ENCODE measurements at regions not wholly inside any gene's neighbourhood (a gene's known extent, or its start where the extent isn't known, plus 50 kb on each side); places are given as distances from the start of the nearest gene placed in this dataset.
"Not testable (repeated sequence)": the region's sequence is repeated elsewhere in the genome, so short reads cannot be mapped to it uniquely, and the experiment has no call there.

DNA sequence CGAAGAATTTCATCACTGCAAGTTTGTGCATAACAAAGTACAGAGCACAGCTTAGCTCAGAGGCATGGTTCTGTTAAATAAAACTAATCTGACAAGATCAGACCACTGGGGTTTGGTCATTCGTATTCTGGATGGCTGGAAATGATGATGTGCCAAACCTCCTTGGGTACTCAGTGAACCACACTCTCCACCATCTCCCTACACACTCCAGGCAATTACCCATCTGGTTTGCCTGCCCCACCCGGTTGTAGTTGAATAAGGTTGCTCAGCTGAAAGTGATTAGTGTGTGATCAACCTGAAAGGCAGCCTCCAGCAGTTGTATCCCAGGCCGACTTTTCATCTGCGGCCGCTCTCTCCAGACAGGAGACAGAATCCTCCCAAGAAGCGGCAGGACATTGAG, 371.4 kb downstream of the TLE1 start:
- TF ChIP-seq ZFX (IDR thresholded peaks at IDR 0.05) (no peak), CTCF (conservative IDR thresholded peaks at IDR 0.05) (no peak)
- no peak overlapping the region for H3K27ac ChIP-seq

DNA sequence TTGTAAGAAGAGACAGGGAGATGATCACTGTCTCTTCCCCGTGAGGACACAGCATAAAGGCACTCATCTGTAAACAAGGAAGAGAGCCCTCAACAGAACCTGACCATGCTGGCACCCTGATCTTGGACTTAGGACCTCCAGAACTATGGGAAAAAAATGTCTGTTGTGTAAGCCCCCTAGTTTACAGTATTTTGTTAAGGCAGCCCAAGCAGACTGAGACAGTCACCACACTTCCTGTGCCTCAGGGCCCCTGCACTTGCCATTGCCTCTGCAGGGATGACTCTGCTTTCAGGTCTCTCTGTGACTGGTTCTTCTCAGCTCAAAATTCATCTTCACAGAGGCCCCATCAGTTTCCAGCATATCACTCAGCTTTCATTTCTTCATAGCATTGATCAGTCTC, 372.1 kb downstream of the TLE1 start:
- no peak overlapping the region for H3K27ac ChIP-seq
- TF ChIP-seq CTCF (conservative IDR thresholded peaks at IDR 0.05) (no peak), ZFX (IDR thresholded peaks at IDR 0.05) (no peak)

DNA sequence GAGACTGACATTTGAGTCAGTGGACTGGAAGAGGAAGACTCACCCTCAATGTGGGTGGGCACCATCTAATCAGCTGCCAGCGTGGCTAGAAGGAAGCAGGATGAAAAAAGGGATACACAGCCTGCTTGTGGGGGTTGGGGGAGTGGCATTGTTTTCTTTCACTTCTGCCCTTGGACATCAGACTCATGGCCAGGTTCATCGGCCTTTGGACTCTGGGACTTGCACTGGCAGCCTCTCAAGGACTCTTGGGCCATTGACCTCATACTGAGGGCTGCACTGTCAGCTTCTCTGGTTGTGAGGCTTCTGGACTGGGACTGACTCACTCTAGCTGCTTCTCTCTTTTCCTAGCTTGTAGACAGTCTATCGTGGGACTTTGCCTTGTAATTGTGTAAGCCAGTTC, 374.9 kb downstream of the TLE1 start:
- no peak overlapping the region for H3K27ac ChIP-seq

DNA sequence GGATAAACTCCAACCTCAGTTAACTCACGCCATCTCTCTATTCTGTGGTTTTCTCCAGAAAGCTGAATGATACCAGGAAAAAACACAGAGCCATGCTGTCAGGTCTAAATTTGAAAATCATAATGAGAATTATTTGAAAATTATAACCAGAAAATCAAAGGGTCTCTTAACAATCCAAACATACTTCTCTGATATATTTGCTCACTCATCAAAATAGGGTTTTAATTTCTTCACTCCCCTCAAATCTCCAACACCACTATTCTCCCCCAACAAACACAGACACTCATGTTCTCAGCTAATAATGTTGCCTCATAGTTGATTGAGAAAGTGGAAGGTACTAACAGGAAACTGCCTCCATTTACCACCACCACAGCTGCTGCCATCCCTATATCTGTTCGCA, 375.5 kb downstream of the TLE1 start:
- TF ChIP-seq ZFX (IDR thresholded peaks at IDR 0.05) (no peak), CTCF (conservative IDR thresholded peaks at IDR 0.05) (no peak)

More for the DNA sequence above, 374.9 kb downstream of the TLE1 start:
- TF ChIP-seq ZFX (IDR thresholded peaks at IDR 0.05) (no peak), CTCF (conservative IDR thresholded peaks at IDR 0.05) (no peak)

GRCh38 chr9:81312346-81312745, 377.0 kb downstream of the TLE1 start:
- no peak overlapping the region for H3K27ac ChIP-seq
- TF ChIP-seq ZFX (IDR thresholded peaks at IDR 0.05), result no peak
- TF ChIP-seq CTCF (conservative IDR thresholded peaks at IDR 0.05), result peak; percentile 27

More for the DNA sequence above, 375.5 kb downstream of the TLE1 start:
- no peak overlapping the region for H3K27ac ChIP-seq

DNA sequence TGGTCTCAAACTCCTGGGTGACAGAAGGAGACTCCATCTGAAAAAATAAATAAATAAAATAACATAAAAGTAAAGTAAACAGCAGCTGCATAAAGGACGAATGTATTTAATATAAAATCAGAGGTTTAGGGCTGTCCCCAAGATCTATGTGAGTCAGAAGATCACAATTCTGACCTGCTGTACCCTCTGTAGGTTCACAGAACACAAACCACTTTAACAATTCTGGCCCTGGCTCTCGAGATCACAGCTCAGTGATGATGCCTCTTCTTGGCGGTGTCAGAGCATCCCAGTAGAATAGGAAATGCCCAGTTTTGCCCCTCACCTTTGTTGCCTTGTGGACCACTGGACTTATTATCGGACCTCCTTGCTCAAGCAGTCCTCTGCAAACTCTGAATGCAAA, 380.9 kb downstream of the TLE1 start:
- TF ChIP-seq ZFX (IDR thresholded peaks at IDR 0.05) (no peak), CTCF (conservative IDR thresholded peaks at IDR 0.05) (no peak)

GRCh38 chr9:81307791-81308190, 381.6 kb downstream of the TLE1 start:
- H3K27ac ChIP-seq, result not testable (repeated sequence)

More for the DNA sequence above, 380.9 kb downstream of the TLE1 start:
- H3K27ac ChIP-seq, result no peak overlapping the region

DNA sequence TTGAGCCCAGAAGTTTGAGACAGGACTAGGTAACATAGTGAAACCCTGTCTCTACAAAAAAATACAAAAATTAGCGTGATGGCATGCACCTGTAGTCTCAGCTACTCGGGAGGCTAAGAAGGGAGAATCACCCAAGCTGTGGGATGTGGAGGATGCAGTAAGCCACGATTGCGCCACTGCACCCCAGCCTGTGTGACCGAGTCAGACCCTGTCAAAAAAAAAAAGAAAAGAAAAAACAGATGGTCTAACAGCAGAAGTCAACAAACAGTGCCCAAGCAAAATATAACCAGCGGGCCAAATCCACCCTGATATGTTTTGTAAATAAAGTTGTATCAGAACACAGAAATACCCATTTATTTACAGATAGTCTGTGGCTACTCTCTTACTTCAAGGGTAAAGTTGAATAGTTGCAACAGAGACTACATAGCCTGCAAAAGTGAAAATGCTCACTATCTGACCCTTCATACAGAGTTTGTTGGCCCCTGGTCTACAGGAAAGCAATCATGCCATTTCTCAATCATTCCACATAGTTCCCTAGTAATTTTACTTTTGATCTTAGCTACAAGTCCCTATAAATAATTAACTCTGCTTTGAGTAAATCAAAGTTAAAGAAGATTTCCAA, 383.7 kb downstream of the TLE1 start:
- H3K27ac ChIP-seq, result no peak overlapping the region
- TF ChIP-seq CTCF (conservative IDR thresholded peaks at IDR 0.05), result no peak
- no peak for TF ChIP-seq ZFX (IDR thresholded peaks at IDR 0.05)

All from C4-2B (cell line).